GM19324 (cell line): ENCODE measurements at regions not wholly inside any gene's neighbourhood (a gene's known extent, or its start where the extent isn't known, plus 50 kb on each side); places are given as distances from the start of the nearest gene placed in this dataset.

Experiments
- ATAC-seq: cut with Tn5 transposase; IDR thresholded peaks from one replicate; pipeline ENCODE4 v1.9.1; 2021; ENCODE audit warnings: mild to moderate bottlenecking, moderate library complexity; ENCODE audit not compliant: unreplicated experiment, low FRiP score

DNA sequence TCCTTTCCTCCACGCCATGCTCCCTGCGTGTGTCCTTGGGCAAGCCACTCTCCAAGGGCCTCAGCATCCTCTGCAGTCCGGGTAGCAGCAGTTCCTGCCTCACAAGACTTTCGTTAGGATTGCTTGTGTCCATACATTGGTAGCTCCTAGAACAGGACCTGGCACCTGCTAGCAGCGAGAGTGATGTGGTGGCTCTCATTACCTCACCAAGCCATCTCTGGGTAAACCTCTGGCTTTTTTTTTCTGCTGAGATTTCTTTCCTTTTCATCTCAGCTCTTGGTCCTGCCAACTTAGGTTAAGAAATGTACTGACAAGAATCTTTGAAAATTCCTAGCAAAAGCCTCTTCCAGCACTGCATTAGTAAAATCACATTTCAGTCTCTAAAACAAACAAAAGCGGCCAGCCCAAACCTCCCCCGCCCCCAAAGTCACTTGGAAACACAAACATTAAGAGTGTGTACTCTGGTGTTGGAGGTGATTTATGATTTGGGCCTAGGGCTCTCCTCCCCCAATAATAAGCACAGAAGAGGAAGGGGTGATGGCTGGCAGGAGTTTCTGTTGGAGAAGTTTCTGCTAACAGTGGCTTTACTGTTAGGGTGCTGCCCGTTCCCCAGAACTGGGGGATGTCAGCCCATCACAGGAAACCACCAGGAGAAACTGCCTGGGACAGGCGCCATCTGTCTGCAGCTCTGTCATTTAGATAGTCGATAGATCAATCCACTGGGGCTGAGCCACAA, 199.2 kb downstream of the CD83 start:
- no peak for ATAC-seq

DNA sequence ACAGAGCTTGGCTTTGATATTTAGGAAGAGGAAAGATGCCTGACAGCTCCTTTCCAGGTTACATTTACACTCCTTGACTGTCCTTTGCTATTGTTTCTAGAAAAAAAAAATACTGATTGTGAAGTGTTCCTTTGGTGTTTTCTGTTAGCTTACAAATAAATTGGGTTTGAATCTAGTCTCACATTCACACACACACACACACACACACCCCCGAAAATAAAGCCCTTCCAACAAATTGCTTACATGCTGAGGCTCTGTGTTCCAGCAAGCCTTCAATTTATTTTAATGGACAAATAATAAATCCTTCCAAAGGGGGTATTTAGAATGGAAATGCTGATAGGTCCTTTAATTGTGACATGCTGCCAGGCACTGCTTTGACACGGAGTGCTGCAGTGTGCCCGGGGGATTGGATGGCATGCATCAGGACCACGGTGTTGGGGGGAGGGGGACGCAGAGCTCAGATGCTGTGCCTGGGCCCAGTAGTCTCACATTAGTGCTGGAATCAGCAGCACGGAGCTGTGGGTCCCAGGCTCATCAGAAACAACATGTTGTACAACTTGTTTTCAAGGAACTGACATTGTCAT, 199.9 kb downstream of the CD83 start:
- ATAC-seq: no peak

DNA sequence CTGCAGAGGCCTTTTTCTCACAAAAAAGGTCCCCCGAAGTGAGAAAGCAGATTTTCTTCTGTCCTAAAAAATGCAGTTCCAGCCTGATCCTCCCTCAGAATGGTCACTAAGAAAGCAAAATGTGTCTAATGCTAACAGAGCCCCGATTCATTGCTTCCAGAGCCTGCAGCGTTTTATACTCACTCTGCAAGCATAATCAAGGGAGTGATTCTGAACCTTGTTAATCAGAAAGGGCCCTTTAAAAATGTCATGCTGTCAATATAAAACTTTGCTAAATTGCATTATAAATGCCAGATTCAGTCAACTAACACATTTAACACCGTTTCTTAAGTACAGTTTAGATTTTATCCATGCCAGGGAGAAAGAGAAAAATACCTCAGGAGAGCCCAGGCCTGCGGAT, 202.8 kb downstream of the CD83 start:
- ATAC-seq: no peak

DNA sequence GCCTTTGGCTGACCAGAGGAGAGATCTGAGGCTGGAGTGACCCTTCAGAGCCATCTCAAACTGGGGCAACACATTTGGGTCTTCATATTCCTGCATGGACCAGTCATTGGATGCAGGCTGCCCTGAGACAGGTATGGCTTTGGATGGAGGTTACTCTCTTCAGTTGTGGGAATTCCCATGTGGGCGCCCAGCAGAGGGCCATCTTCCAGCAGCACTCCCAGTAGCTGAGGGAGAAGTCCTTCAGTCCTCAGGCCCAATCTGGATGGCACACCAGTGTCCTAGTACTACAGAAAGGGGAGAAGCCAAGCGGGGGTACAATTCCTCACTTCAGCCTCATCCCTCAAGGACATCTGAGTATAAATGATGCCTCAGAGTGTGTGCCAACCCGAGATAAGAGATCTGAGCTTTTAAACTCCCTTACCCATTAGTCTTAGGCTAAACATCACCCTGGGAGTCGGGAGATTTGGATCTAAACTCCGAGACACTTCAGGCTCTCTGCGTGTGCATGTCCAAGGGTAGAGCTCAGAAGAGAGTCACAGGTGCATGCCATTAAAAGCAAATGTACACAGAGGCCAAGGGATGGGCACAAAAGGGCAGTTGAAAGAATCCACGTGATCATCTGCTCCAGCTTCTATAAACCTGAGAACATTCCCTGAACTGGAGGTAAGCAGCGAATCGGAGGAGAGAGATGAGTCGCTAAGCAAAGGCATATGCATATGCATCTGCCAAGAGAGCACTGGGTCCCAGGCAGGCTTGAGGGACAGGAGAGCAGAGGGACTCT, 204.6 kb downstream of the CD83 start:
- ATAC-seq: no peak

DNA sequence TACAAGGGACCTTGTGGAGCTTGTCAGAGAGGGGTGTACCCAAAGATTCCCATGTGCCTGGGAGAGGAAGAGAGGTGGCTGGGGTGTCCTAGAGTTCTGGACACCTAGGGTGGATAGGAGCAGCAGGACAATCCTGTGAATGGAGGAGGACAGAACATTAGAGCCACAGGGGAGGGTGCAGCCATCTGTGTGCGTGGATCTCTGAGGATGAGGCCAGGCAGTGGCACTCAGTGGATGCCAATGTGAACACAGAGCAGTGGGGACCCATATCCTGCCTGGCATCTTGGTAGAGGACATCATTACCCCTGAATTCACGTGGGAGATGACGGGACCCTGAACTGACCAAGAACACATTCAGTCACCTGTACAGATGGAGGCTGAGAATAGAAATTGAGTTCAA, 205.3 kb downstream of the CD83 start:
- ATAC-seq: no peak

DNA sequence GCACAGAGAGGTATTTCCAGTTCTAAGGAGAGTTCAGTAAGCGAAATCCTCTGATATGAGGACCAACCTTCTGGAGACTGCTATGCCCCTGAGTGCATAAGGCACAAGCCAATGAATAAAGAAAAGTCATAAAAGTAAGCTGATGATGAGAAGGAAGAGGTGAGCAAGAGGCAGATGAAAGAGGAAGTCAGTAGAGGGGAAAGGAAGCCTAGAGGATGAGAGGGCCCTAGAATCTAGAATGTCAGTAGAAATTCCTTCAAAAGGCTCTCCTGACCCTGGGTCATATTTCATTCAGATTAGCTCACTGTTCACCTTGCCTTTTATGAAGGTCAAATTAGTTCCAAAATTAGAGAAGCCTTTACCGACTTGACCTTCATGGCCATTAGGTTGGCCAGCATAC, 209.2 kb downstream of the CD83 start:
- ATAC-seq: no peak

DNA sequence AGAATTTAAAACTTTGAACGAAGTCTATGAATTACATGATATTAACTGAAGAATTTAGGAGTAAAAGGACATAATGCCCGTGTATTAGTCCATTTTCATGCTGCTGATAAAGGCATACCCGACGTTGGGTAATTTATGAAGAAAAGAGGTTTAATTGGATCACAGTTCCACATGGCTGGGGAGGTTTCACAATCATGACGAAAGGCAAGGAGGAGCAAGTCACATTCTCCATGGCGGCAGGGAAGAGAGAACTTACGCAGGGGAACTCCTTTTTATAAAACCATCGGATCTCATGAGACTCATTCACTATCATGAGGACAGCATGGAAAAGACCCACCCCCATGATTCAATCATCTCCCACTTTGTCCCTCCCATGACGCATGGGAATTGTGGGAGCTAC, 210.6 kb downstream of the CD83 start:
- ATAC-seq: no peak

DNA sequence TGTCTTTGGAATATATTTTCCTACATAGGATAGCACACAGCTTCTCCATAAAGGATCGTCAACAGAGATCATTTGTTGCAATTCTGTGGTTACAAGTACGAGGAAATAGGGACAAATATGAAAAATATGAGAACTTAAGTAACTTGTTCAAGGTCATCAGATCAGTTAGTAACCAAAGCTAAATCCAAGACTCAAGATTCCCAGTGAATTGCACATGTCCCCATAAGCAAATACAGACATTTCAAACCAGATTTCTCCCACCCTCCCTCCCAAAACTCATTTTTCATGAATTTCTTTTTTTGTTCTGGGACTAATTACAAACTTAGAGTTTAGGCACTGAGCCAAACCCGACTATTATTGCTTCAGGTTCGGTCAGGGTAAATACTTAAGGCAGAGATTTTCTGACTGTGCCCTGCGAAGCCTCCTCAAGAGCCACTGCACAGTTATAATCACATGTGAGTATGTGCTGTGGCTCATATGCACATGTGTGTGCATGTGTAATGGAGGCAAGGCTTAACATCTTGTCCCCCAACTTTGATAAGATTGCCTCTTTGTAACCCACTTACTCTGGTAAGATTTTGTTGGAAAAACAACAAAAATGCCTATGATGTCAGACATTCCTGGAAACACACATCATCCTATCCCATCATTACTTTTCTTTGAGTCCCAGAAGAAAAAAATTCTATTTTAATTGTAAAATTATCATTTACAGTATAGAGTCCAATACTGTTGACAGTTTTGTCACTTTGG, 216.2 kb downstream of the CD83 start:
- ATAC-seq: no peak

DNA sequence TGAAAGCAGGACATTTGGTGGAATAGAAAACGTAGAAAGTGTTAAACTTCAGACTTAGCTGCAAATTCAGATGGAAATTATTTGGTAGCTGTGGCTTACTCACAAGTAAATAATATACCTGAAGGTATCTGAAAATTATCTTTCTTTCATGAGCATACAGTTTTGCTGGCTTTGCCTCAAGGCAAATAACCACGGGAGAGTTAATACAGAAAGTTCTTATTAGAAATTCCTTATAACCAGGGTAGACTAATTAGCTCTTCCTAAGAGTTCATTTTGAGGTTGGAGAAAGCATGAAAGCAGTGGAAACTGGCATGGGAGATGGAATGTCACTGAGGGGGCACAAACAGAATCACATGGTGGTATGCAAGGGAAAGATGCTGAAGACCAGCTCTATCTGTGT, 217.5 kb downstream of the CD83 start:
- ATAC-seq: no peak

DNA sequence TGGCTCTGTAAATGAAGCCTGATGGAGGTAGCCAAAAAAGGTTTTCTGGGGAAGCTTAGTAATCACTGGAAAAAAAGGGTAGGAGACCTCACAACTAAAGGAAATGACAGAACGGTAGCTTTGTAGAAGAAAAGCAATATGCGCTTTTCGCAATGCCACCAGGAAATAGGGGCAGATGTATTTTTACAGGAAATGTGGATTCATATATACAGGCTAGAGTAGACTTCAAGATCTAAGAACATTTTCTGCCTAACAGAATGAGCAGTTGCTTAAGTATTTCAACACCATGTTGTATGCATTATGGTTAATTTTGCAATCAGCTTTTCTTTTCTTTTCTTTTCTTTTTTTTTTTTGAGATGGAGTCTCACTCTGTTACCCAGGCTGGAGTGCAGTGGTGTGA, 219.6 kb downstream of the CD83 start:
- ATAC-seq: no peak

DNA sequence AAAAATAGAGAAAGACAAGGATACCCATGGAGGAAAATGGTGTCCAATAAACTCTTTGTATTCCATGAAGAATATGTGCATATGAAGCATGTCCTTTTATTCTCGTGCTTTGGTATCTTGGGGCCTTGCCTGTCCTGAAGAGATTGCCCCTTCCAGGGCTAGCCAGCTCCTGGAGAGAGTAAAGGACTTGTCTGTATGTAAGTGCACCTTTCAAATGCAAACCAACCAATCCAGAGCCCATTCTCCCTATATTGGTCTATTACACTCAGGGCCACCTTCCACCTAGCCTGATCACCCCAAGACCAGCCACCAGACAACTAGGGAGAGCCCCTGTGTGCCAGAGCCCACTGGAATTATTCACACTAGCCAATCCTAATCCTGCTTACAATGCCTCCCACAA, 221.6 kb downstream of the CD83 start:
- no peak for ATAC-seq

DNA sequence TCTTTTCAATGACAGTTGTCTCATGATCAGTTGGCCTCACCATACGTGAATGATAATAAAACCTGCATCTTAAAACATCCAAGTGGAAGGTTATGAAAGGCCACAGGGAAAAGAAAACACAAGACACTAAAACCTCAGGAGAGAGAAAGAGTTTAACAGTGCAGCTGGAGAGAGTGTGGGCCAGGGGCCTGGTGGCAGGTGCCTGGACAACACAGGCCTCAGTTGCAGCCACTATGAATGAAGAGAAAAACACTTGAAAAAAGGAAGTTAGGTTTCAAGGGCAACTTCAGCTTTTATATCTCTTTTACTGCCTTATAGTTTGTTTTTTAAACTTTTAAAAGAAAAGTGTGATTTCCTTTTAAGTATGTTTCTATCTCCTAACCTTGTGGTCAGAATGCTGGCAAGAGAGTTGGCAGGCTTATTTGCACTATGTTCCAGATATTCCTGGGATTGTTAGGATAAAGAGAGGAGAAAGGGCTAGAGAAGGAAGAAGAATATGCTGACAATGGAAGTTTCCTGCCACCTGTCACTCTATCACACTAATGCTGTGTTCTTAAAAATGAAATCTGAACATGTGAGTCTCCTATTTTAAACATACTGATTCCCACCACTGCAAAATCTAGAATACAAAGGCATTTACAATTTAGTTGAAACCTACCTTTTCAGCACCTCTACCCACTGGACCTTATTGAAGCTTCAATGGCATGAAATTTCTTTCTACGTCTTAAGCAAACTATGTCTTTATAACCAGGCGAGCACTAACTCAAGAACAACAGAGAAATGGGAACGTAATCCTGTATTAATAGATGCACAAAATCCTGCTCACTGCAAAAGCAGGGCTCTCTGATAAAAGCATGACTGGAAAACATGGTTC, 222.4 kb downstream of the CD83 start:
- no peak for ATAC-seq

DNA sequence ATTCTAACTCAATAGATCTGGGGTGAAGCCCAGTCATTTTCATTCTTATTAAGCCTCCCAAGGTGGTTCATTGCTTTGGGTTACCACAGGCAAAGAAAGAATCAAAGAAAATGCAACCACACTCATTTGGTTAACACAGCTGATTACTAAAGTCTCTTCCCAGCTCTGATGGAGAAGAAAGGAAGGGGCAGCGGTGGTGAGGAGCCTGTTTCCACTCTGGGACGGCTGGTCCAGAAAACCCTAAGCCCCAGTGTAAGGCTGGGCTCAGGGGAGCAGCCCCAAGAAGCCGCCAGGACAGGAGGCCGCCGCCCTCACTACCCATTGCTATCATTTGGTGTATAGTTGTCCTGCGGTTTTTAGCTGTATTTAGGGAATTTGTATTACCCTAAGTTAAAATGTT, 226.9 kb downstream of the CD83 start:
- ATAC-seq: no peak

DNA sequence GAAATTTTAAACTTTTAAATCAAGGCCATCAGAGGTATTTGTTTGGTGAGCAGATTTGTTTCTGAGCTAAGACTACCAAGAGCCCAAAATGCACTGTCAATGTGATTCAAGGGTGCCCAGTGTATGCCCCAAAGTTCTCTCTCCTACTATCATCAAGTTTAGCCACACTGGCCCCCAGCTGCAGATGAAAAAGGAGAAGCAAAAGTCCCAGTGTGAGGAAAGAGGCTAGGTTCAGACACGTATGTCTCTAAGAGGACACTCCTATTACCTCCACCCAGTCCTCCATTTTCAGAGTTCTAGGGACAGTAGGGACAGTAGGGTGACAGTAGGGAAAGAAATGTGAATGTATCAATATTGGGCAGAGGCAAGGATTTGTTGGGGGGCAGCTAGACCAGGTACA, 230.8 kb downstream of the CD83 start:
- ATAC-seq: no peak

DNA sequence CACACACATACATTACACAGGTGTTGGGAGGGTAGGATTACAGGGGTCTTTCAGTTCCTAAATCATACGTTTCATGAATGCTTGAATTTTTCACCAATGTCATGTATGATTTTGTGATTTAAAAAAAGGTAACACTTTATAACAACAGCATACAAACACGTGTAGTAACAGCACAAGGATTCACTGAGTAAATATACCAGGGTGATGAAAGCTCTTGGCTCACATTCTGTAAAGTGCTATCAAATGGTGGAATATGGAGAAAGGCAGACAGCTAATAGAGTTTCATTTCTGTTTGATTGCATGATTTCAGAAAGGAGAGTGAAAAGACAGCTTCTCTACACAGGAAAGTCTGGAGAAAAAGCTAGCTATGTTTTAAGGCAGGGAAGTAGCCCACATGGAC, 231.9 kb downstream of the CD83 start:
- ATAC-seq: no peak

DNA sequence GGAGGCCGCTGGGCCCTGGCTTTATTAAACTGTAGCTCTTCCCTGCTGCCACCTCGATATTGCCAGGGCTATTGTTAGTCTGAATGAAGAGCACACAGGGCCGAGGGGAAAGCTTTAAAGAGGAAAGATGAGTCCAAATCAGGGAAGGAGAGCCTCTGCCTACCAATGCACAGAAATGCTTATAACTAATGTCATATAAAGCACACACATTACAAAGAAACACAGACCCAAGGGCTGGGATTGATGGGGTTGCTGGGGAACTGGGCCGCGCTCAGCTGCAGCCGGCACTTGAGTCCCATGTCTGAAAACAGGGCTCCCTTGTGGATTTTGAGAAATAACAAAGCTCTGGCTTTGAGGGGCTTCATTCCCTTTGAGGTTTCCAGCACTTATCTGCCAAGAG, 232.6 kb downstream of the CD83 start:
- ATAC-seq: no peak

DNA sequence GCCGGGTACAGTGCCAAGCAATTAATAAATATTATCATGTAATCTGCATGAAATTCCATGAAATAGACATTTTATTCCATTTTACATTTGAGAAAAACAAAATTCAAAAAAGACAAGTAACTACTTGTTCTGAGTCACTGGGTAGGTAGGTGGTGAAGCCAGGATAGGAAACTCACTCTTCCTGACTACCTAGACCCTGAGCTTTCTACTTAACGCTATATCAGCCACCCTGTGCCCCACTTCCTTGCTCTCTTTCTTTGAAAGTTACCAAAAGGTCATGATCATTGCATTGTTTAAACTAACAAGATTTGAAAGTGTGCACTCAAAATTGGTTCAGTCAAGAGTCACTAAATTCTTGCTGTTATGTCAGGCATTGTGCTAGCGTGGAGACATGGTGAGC, 235.7 kb downstream of the CD83 start:
- ATAC-seq: no peak

DNA sequence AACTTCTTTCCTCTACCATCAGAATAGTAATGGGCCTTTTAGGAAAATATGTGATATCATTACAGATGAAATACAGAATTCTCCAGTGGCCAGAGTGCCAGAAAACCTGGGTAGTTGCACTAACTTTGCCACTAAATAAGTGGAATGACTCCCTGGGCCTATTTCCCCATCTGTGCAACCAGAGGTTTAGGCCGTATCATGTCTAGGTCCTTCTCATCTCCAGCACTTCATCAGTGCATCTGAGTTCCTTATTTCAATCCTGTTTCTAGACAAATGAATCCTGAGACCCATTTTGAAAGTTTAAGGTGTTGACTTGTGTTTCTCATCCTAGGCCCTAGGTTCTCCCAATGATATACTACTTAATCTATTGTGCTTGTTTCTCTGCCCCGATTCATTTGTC, 236.2 kb downstream of the CD83 start:
- ATAC-seq: no peak

DNA sequence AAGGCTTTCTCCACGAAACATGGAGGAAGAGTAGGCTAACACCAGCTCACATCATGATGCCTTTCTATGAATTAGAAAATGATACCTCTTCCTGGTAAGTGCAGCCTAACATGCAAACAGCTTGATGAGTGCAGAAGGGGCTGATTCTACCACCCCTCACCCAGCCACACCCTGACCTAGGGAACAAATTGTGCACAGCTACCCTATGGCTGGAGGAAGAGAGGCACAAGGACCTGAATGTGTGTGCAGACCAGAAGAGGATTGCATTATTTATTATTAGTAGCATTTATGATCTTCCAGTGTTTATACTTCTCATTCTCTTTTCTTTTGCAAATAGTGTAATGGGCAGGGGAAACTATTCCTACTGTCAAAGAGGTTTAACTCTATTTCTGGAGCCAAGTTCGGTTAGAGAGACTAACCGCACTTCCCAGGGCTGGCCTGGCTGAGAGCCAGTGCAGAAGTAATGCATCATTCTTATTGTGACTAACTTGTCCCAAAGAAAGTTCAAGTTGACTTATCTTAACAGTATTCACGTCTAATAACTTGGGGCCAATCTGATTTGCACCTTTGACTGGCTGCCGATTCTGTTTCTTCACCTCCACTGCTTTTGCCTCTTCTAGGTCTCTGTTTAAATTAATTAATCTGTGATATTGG, 237.5 kb downstream of the CD83 start:
- no peak for ATAC-seq

DNA sequence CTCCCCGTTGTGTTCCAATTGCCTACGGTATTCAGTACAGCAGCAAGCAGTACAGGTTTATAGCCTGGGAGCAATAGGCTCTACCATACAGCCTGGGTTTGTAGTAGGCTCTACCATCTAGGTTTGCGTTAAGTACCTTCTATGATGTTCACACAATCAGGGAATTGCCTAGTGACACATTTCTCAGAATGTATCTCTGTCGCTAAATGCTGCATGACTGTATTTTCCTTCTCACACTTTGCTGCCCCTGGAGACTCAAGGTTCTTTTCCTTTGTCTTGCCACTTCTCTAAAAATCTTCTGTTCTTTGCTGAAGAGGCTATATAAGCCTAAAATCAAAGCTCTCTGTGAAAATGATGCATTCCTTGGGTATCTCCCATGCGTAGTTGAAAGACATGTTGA, 241.9 kb downstream of the CD83 start:
- no peak for ATAC-seq
